Esophagus muscularis mucosa (tissue), 4 donors: ENCODE measurements at regions not wholly inside any gene's neighbourhood (a gene's known extent, or its start where the extent isn't known, plus 50 kb on each side); places are given as distances from the start of the nearest gene placed in this dataset.

ENCODE experiments used
- CTCF ChIP-seq, 3 experiments: fragments of 200-600 bp in 2 of 3; fragments of 450-650 bp in 1 of 3; sonication (generic) in 2 of 3; IDR thresholded peaks; one replicate each; pipeline ENCODE4 v1.5.1; 2017 to 2019; ENCODE audit warnings: antibody characterized with exemption in 3 of 3, mild to moderate bottlenecking in 2 of 3, moderate library complexity in 1 of 3
- EP300 ChIP-seq: sonication (generic); formaldehyde crosslinking; IDR thresholded peaks from one replicate; pipeline ENCODE4 v1.6.1; 2017; ENCODE audit warnings: antibody characterized with exemption
- POLR2A ChIP-seq: fragments of 450-650 bp; IDR thresholded peaks from one replicate; pipeline ENCODE4 v1.6.1; 2017; ENCODE audit warnings: antibody characterized with exemption, moderate library complexity, mild to moderate bottlenecking, low read depth
- POLR2AphosphoS5 ChIP-seq, 2 donors: sonication (generic); formaldehyde crosslinking; IDR thresholded peaks; one replicate each; pipeline ENCODE4 v1.6.1; 2017; ENCODE audit warnings: antibody characterized with exemption in 2 of 2

DNA sequence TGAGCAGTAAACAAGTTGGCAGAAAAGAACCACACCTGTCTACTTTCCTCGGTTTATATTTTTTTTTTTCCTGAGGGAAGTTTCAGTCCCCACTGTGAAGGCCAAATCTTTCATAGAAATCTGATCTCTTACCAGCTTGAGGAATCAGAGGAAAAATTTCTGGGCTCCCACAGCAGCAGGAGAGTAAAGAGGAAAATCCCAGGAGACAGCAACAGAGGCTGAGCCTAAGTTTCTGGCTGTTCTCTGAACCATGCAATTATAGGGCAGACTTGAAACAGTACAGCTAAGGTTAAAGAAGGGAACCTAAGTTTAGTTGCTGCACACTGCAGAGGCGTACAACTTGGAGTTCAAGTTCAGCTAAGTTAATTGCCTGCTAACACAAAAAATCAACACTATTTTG lies 1090.9 kb upstream of the INTU start:
- TF ChIP-seq CTCF (IDR thresholded peaks at IDR 0.05) (no peak), POLR2AphosphoS5 (IDR thresholded peaks at IDR 0.05) (no peak), POLR2A (no peak), EP300 (no peak)
